Urinary bladder (tissue), 3 donors: ENCODE measurements at regions not wholly inside any gene's neighbourhood (a gene's known extent, or its start where the extent isn't known, plus 50 kb on each side); places are given as distances from the start of the nearest gene placed in this dataset.

ENCODE experiments used
- DNase-seq: peaks from one replicate; pipeline ENCODE4 v3.0.0-alpha.2; 2015; ENCODE audit errors: extremely low spot score
- H3K27ac ChIP-seq: one replicate; pipeline ENCODE4 v1.5.1; 2013; ENCODE audit warnings: low read depth, mild to moderate bottlenecking, moderate library complexity
- H3K36me3 ChIP-seq: one replicate; pipeline ENCODE4 v1.6.1; 2013; ENCODE audit warnings: mild to moderate bottlenecking, moderate library complexity; ENCODE audit not compliant: insufficient read depth
- H3K4me1 ChIP-seq: one replicate; pipeline ENCODE4 v1.6.1; 2013; ENCODE audit warnings: mild to moderate bottlenecking, moderate library complexity; ENCODE audit not compliant: insufficient read depth
- H3K4me3 ChIP-seq: one replicate; pipeline ENCODE4 v1.5.1; 2013; ENCODE audit warnings: low read depth, low read length
- WGBS: extraction: QIAGEN DNeasy Blood & Tissue Kit; methylation state at CpG from one replicate; pipeline ENCODE4 v1.1.7; 2013; 5-methylcytosine and 5-hydroxymethylcytosine counted together
- donor health status: healthy with polysubstance abuse.
- donor health status: healthy.

GRCh38 chr6:133724726-133725125 is 164.2 kb upstream of the TCF21 start:
- Histone ChIP-seq H3K4me1 (no peaks in the 10 kb centered on the region), H3K36me3 (no peaks in the 10 kb centered on the region), H3K27ac (no peak overlapping the region), H3K4me3 (no peak overlapping the region)
- WGBS: 87% methylated on average over 4 of the region's 4 CpGs
- DNase-seq: no peak

- Histone ChIP-seq H3K4me3 (no peak overlapping the region), H3K4me1 (no peaks in the 10 kb centered on the region), H3K27ac (no peak overlapping the region), H3K36me3 (no peaks in the 10 kb centered on the region)
- no peak for DNase-seq
- 93% methylated on average over 2 of the region's 2 CpGs for WGBS
Measured at GRCh38 chr6:133726188-133726587, 162.7 kb upstream of the TCF21 start.

GRCh38 chr6:133730881-133731280 is 158.0 kb upstream of the TCF21 start:
- Histone ChIP-seq H3K36me3 (no peaks in the 10 kb centered on the region), H3K27ac (no peak overlapping the region), H3K4me3 (no peak overlapping the region), H3K4me1 (no peaks in the 10 kb centered on the region)
- WGBS: 36% methylated on average over 4 of the region's 4 CpGs
- peak; percentile 42 for DNase-seq

- no peaks in the 10 kb centered on the region for H3K36me3 ChIP-seq
- no peak overlapping the region for H3K4me3 ChIP-seq
- H3K27ac ChIP-seq: no peak overlapping the region
- no peak for DNase-seq
- WGBS: 86% methylated on average over 5 of the region's 5 CpGs
- H3K4me1 ChIP-seq: no peaks in the 10 kb centered on the region
Measured at GRCh38 chr6:133740218-133740617, 148.7 kb upstream of the TCF21 start.

GRCh38 chr6:133740816-133741215 is 148.1 kb upstream of the TCF21 start:
- no peak for DNase-seq
- WGBS: 83% methylated on average over 2 of the region's 2 CpGs
- Histone ChIP-seq H3K4me1 (no peaks in the 10 kb centered on the region), H3K4me3 (no peak overlapping the region), H3K36me3 (no peaks in the 10 kb centered on the region), H3K27ac (no peak overlapping the region)

GRCh38 chr6:133741375-133741861 is 147.5 kb upstream of the TCF21 start:
- no peaks in the 10 kb centered on the region for H3K4me1 ChIP-seq
- H3K36me3 ChIP-seq: no peaks in the 10 kb centered on the region
- DNase-seq: no peak
- H3K27ac ChIP-seq: no peak overlapping the region
- WGBS: 50% methylated on average over 5 of the region's 5 CpGs
- H3K4me3 ChIP-seq: no peak overlapping the region

GRCh38 chr6:133743621-133744020 is 145.3 kb upstream of the TCF21 start:
- 85% methylated on average over 2 of the region's 2 CpGs for WGBS
- H3K27ac ChIP-seq: no peak overlapping the region
- no peak for DNase-seq

GRCh38 chr6:133746417-133746770 is 142.5 kb upstream of the TCF21 start:
- no peaks in the 10 kb centered on the region for H3K4me1 ChIP-seq
- no peaks in the 10 kb centered on the region for H3K36me3 ChIP-seq
- WGBS: 96% methylated on average over 3 of the region's 3 CpGs
- H3K4me3 ChIP-seq: no peak overlapping the region
- H3K27ac ChIP-seq: no peak overlapping the region
- no peak for DNase-seq

More at GRCh38 chr6:133743621-133744020, 145.3 kb upstream of the TCF21 start:
- no peak overlapping the region for H3K4me3 ChIP-seq
- no peaks in the 10 kb centered on the region for H3K36me3 ChIP-seq
- H3K4me1 ChIP-seq: no peaks in the 10 kb centered on the region

- no peak for DNase-seq
- no peaks in the 10 kb centered on the region for H3K36me3 ChIP-seq
- H3K4me3 ChIP-seq: no peak overlapping the region
- no peaks in the 10 kb centered on the region for H3K4me1 ChIP-seq
- 52% methylated on average over 3 of the region's 3 CpGs for WGBS
- no peak overlapping the region for H3K27ac ChIP-seq
Measured at GRCh38 chr6:133748628-133749027, 140.3 kb upstream of the TCF21 start.

- H3K4me3 ChIP-seq: no peak overlapping the region
- 86% methylated on average over 5 of the region's 5 CpGs for WGBS
- no peak for DNase-seq
- H3K4me1 ChIP-seq: no peaks in the 10 kb centered on the region
- no peak overlapping the region for H3K27ac ChIP-seq
- H3K36me3 ChIP-seq: no peaks in the 10 kb centered on the region
Measured at GRCh38 chr6:133749427-133749826, 139.5 kb upstream of the TCF21 start.

- WGBS: 66% methylated on average over 3 of the region's 3 CpGs
- H3K36me3 ChIP-seq: no peaks in the 10 kb centered on the region
- no peak overlapping the region for H3K27ac ChIP-seq
- DNase-seq: no peak
- no peaks in the 10 kb centered on the region for H3K4me1 ChIP-seq
- no peak overlapping the region for H3K4me3 ChIP-seq
Measured at GRCh38 chr6:133752129-133752528, 136.8 kb upstream of the TCF21 start.

GRCh38 chr6:133753756-133754155 is 135.2 kb upstream of the TCF21 start:
- Histone ChIP-seq H3K4me3 (no peak overlapping the region), H3K36me3 (no peaks in the 10 kb centered on the region), H3K27ac (no peak overlapping the region), H3K4me1 (no peaks in the 10 kb centered on the region)
- DNase-seq: no peak

- 76% methylated on average over 1 of the region's 1 CpG for WGBS
- H3K27ac ChIP-seq: no peak overlapping the region
Measured at GRCh38 chr6:133754298-133754697, 134.6 kb upstream of the TCF21 start.

GRCh38 chr6:133756078-133756695 is 132.7 kb upstream of the TCF21 start:
- WGBS: 38% methylated on average over 3 of the region's 3 CpGs
- peak; percentile 41 for DNase-seq
- Histone ChIP-seq H3K36me3 (no peaks in the 10 kb centered on the region), H3K4me3 (no peak overlapping the region), H3K27ac (peak overlapping the region; percentile 52), H3K4me1 (no peaks in the 10 kb centered on the region)

More at GRCh38 chr6:133754298-133754697, 134.6 kb upstream of the TCF21 start:
- Histone ChIP-seq H3K4me3 (no peak overlapping the region), H3K4me1 (no peaks in the 10 kb centered on the region), H3K36me3 (no peaks in the 10 kb centered on the region)
- DNase-seq: no peak

GRCh38 chr6:133757335-133757734 is 131.6 kb upstream of the TCF21 start:
- Histone ChIP-seq H3K4me3 (no peak overlapping the region), H3K36me3 (no peaks in the 10 kb centered on the region), H3K4me1 (no peaks in the 10 kb centered on the region), H3K27ac (no peak overlapping the region)
- DNase-seq: peak; percentile 41
- 38% methylated on average over 2 of the region's 2 CpGs for WGBS
